Dermis blood vessel endothelial cell (primary cell): ENCODE measurements at regions not wholly inside any gene's neighbourhood (a gene's known extent, or its start where the extent isn't known, plus 50 kb on each side); places are given as distances from the start of the nearest gene placed in this dataset.
"Not testable (repeated sequence)": the region's sequence is repeated elsewhere in the genome, so short reads cannot be mapped to it uniquely, and the experiment has no call there.

Experiments used
- DNase-seq: peaks from one replicate; pipeline ENCODE4 v3.0.0; 2010

- DNase-seq = not testable (repeated sequence)
Observed at GRCh38 chrX:35221391-35221790, 278.8 kb downstream of the FAM47B start.

GRCh38 chrX:35244088-35244741 lies 301.6 kb downstream of the FAM47B start:
- no peak for DNase-seq

GRCh38 chrX:35244796-35245508 lies 302.4 kb downstream of the FAM47B start:
- no peak for DNase-seq

- DNase-seq = no peak
Observed at GRCh38 chrX:35251226-35251625, 308.6 kb downstream of the FAM47B start.

GRCh38 chrX:35276115-35276514 lies 333.5 kb downstream of the FAM47B start:
- no peak for DNase-seq

- DNase-seq = no peak
Observed at GRCh38 chrX:35285289-35285962, 342.8 kb downstream of the FAM47B start.

- no peak for DNase-seq
Observed at GRCh38 chrX:35288657-35289056, 346.1 kb downstream of the FAM47B start.

GRCh38 chrX:35289952-35290351 lies 347.4 kb downstream of the FAM47B start:
- DNase-seq = no peak

GRCh38 chrX:35291013-35291412 lies 348.4 kb downstream of the FAM47B start:
- no peak for DNase-seq

- no peak for DNase-seq
Observed at GRCh38 chrX:35292522-35292921, 349.9 kb downstream of the FAM47B start.

GRCh38 chrX:35305037-35305436 lies 362.4 kb downstream of the FAM47B start:
- DNase-seq = not testable (repeated sequence)

GRCh38 chrX:35339796-35340195 lies 397.2 kb downstream of the FAM47B start:
- DNase-seq = no peak

GRCh38 chrX:35340465-35340864 lies 397.9 kb downstream of the FAM47B start:
- DNase-seq = no peak

- DNase-seq = no peak
Observed at GRCh38 chrX:35351212-35351611, 408.6 kb downstream of the FAM47B start.

GRCh38 chrX:35351795-35352483 lies 409.3 kb downstream of the FAM47B start:
- no peak for DNase-seq

GRCh38 chrX:35357656-35358055 lies 415.1 kb downstream of the FAM47B start:
- DNase-seq = no peak

- no peak for DNase-seq
Observed at GRCh38 chrX:35362866-35363265, 420.3 kb downstream of the FAM47B start.

- no peak for DNase-seq
Observed at GRCh38 chrX:35374116-35374515, 424.0 kb upstream of the MAGEB16 start.

- peak; percentile 0 for DNase-seq
Observed at GRCh38 chrX:35380808-35381700, 417.1 kb upstream of the MAGEB16 start.

GRCh38 chrX:35381709-35382108 lies 416.4 kb upstream of the MAGEB16 start:
- DNase-seq = not testable (repeated sequence)

- no peak for DNase-seq
Observed at GRCh38 chrX:35382966-35383365, 415.2 kb upstream of the MAGEB16 start.

- DNase-seq = no peak
Observed at GRCh38 chrX:35392232-35392631, 405.9 kb upstream of the MAGEB16 start.
